ENCODE measurements at regions not wholly inside any gene's neighbourhood (a gene's known extent, or its start where the extent isn't known, plus 50 kb on each side); places are given as distances from the start of the nearest gene placed in this dataset.

DNA sequence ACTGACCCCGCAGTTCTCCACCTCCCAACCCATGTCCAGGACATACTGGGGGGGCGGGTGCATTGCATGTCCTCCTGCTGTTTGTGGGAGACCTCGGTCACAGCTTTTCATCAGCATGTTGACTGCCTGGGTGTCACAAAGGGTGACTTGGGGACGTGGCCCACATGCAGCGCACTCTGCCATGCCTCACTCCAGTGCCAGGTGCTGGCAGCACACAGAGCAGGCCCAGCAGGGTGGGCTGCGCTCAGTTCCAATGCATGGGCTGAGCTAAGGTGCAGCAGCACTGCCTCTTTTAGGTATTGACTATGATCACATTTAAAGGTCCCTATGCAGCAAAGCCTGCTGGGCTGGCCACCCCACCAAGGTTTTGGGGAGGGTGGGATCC is 261.9 kb upstream of the SALL3 start:
- TF ChIP-seq, protein P1, sequence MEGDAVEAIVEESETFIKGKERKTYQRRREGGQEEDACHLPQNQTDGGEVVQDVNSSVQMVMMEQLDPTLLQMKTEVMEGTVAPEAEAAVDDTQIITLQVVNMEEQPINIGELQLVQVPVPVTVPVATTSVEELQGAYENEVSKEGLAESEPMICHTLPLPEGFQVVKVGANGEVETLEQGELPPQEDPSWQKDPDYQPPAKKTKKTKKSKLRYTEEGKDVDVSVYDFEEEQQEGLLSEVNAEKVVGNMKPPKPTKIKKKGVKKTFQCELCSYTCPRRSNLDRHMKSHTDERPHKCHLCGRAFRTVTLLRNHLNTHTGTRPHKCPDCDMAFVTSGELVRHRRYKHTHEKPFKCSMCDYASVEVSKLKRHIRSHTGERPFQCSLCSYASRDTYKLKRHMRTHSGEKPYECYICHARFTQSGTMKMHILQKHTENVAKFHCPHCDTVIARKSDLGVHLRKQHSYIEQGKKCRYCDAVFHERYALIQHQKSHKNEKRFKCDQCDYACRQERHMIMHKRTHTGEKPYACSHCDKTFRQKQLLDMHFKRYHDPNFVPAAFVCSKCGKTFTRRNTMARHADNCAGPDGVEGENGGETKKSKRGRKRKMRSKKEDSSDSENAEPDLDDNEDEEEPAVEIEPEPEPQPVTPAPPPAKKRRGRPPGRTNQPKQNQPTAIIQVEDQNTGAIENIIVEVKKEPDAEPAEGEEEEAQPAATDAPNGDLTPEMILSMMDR (IDR thresholded peaks at IDR 0.05), result no peak
- TF ChIP-seq POLR2A (IDR thresholded peaks at IDR 0.05), result no peak
